ENCODE measurements at regions not wholly inside any gene's neighbourhood (a gene's known extent, or its start where the extent isn't known, plus 50 kb on each side); places are given as distances from the start of the nearest gene placed in this dataset.
"Not testable (repeated sequence)": the region's sequence is repeated elsewhere in the genome, so short reads cannot be mapped to it uniquely, and the experiment has no call there.

DNA sequence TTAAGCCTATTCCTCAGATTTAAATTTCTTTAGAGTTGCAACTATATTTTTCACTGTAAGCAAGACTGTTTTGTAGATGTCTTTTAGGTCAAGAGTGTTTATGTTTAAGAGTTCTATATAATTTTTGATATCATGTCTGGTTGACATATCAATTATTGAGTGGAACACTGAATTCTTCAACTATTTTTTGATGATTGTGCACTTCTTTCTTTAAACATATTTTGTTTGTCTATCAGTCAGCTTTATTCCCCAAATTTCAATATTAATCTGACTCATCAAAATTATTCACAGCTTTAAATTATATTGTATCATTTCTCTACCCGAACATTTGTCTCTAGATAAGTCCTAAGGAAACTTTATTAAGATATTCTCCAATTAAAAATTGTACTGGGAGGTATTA lies 933.6 kb upstream of the ROBO1 start:
- DNase-seq: no peak

DNA sequence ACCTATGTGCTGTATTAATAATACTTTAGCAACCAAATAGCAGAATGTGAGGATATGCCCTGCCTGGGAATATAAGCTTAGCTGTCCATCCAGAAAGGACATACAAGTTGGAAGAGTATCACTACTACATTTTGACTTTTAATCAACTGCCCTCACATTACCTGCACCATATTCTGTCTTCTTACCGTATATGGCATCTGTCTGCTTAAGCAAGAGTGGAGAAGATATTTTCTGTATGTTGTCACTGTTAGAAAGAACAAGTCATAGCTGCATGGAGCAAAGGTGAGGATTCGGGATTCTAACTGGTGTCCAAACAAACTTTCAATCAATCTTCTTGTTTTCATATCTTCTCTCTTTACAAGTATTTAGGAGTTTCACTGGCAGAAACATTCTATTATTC lies 929.5 kb upstream of the ROBO1 start:
- no peak for DNase-seq

DNA sequence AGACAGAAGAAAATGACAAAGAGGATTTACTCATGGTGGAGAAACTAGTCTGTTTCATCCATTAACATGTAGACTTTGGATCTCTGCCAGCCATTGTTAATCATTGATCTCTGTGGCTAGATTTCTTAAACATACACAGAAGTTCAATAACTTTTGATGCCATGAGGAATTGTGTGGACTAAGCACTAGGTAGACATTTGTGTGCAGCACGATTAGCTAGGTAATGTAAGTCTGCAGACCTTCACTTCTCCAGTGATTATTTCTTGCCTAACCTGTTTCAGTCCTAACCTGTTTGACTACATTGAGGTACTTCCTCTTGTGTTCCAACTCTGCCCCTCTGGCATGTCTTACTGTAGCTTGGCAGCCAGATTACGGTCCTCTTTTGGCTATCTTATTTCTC lies 928.5 kb upstream of the ROBO1 start:
- DNase-seq: no peak

DNA sequence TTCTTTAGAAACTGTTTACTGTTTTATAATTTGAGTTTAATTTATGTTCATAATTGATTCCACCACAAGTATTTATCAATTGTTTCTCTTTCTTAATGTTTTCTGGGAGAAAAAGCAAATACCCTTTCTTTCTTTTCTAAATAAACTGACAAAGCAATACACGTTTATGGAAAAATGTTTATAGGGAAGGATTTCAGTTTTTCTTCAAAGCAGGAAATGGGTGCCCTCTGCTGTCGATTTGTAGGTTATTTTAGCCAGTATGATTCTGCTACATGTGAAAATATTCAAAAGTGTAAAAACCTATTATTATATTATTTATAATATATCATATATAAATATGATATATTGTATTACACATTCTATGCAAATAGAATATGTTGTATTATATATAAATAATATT lies 921.0 kb upstream of the ROBO1 start:
- DNase-seq: no peak

DNA sequence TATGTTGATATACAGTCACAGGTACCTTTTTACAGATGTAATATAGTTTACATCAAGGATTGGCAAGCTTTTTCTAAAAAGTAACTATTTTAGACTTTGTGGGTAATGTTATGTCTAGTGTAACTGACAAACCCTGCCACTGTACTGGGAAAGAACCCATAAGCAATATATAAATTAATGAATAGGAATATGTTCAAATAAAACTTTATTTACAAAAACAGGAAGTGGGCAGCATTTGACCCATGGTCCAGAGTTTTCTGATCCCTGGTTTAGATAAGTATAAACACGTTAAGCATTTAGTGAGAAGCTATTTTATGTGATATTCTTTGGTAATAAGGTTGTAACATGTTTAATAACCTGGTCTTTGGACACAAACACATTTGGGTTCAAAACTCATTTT lies 915.2 kb upstream of the ROBO1 start:
- DNase-seq: no peak

DNA sequence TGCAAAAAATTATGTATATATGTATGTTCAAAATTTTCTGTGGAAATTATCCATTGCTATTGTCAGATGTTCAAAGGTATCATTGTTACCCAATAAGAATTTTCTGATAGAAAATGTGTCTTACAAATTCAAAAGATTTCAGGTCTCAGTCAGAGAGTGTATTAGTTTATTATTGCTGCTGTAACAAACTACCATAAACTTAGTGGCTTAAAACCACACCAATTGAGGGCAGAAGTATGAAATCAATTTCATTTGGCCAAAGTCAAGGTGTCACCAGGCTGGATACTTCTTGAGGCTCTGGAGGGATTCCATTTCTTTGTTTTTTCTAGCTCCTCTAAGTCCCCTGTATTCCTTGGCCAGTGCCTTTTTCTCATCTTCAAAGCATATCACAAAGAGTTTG lies 914.4 kb upstream of the ROBO1 start:
- DNase-seq: no peak

DNA sequence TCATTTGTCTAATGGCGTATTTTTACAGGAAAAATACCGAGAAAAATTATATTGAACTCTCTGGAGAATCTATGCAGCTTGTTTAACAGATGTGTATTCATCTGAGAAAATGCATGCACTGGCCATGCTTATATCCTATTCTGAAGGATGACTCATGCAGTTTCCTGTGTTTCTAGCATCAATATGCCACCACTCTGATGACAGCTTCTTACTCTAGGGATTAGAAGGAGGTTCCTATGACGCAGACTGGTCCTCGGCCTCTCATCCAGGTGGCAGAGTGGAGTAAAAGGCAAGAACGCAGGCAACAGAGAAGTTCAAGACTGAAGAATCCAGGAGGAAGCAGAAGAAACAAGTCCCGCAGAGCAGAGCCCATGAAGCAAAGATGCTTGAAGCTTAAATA lies 910.0 kb upstream of the ROBO1 start:
- no peak for DNase-seq

DNA sequence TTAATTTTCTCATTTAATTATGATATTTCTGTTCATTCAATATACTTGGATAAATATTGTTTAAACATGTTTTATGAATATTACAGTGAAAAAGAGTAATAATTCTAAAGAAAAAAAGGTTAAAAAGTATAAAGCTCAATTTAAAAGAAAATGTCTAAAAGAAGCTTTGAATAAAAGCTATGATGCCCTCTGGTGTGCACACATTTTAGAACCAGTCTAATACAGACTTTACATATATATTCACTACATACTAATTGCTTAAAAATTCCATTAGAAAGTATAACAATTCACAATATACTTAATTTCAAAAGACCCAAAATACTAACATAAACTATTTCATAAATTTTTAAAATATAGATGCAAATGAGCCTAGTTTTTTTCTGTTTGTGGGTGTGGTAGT lies 909.1 kb upstream of the ROBO1 start:
- no peak for DNase-seq

DNA sequence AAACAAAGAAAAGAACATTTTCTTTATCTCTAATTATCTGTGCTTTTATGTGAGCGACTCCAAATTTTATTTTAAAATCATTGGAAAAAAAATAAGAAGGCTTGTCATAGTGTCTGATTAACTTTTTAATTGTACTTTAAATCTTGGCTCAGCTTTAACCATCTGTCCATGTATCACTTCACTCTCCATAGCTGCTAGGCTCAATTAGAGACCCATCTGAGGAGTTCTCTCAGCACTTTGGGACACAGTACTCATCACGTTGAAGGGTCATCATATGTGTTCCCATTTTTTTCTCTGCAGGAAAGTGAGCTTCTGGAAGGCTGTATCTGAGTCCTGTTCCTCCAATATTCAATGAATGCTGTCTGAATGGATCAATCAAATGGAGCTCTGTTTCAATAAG lies 908.5 kb upstream of the ROBO1 start:
- no peak for DNase-seq

DNA sequence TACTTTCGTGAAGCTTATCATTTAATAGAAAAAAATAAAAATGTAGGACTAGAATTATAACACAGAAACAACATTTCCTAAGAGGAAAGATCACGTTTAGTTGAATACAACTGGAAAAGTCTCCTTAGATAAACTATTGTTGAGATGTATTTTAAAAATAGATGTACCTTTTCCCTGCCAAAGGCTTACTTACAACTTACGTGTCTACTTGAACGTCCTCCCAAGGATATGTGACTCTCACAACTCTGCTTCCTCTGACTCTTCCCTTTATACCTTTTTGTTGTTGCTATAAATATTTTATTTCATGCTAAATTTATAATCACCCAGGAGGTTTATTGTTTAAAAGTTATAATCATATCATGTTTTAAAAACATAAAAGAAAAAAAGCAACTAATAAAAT lies 908.0 kb upstream of the ROBO1 start:
- no peak for DNase-seq

DNA sequence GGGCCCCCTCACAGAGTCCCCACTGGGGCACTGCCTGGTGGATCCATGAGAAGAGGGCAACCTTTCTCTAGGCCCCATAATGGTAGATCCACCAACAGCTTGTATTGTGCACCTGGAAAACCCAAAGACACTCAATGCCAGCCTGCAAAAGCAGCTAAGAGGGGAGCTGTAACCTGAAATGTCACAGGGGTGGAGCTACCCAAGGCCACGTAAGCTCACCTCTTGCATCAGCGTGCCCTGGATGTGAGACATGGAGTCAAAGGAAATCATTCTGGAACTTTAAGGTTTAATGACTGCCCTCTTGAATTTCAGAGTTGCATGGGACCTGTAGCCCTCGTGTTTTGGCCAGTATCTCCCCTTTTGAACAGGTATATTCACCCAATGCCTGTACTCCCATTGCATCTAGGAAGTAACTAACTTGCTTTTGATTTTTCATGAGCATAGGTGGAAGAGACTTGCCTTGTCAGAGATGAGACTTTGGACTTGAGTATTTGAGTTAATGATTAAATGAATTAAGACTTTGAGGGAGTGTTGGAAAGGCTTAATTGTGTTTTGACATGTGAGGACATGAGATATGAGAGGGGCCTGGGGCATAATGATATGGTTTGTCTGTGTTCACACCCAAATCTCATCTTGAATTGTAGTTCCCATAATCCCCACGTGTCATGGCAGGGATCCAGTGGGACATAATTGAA lies 900.9 kb upstream of the ROBO1 start:
- no peak for DNase-seq

DNA sequence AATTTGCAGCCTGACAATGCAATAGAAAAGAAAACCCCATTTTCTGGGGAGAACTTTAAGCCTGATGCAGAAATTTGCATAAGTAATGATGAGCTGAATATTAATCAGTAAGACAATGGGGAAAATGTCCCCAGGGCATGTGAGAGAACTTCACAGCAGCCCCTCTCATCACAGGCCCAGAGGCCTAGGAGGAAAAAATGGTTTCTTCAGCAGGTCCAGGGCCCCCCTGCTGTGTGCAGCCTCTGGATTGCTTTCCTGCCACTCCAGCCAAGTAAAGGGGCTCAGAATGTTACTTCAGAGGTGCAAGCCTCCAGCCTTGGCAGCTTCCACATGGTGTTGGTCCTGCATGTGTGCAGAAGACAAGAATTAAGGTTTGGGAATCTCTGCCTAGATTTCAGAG lies 900.3 kb upstream of the ROBO1 start:
- DNase-seq: no peak

DNA sequence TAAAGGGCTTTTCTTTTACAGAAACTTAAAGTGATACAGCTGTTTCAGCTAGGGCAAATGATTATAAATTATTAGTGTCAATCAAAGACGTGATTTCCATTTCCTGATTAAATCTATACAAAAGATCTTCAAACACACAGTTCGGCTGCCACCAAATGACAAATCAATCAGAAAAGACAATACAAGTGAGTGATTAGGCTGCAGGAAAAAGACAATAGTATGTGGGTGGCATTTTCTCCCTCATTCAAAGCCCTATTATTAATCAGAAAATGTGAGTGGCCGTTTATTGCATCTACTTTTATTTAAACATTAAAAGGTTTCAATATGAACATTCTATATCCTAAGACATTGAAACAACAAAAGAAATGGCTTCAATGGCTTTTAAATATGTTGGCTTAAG lies 895.6 kb upstream of the ROBO1 start:
- DNase-seq: no peak

DNA sequence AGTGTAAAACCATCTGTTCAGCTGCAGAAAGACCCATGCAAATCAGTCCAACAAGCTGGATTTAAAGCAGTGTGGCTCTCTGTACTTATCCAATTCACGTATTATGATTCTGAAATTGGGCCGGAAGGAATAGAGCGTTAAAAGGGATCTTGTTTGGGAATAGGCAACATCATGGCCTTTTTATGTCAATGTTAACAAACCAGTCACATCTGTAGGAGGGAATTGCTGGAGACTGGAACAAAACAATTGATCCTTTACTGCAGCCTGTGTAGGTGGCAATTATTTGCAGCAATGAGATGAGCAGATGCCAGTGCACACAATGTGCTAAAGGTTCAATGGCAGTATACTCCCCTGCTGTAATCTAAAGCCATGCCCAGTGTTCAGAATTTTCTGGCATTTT lies 887.4 kb upstream of the ROBO1 start:
- no peak for DNase-seq

DNA sequence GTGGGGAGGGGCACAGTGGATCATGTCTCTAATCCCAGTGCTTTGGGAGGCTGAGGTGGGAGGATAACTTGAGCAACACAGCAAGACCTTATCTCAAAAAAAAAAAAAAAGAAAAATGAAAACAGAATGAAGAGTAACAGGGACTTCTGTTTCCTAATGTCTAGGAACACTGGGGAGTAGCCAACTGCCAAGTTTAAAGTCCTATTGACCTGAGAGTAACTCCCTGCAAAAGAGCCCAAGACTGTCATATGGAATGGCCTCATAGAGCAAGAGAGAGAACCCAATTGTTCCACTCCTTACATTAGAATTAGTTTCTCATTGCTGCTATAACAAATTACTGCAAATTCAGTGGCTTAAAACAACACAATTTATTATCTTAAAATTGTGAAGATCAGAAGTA lies 881.4 kb upstream of the ROBO1 start:
- no peak for DNase-seq

DNA sequence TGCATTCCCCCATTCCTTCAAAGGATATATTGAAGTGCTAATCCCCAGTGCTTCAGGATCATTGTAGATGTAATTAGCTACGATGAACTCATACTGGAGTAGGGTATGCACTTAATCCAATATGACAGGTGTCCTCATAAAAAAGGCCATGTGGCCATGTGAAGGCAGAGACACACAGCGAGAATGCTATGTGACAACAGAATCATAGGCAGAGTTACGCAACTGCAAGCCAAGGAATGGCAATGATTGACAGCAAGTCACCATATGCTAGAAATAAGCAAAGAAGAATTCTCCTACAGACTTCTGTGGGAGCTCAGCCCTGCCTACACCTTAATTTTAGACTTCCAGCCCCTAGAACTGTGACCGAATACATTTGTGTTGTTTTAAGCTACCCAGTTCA lies 875.6 kb upstream of the ROBO1 start:
- DNase-seq: no peak

DNA sequence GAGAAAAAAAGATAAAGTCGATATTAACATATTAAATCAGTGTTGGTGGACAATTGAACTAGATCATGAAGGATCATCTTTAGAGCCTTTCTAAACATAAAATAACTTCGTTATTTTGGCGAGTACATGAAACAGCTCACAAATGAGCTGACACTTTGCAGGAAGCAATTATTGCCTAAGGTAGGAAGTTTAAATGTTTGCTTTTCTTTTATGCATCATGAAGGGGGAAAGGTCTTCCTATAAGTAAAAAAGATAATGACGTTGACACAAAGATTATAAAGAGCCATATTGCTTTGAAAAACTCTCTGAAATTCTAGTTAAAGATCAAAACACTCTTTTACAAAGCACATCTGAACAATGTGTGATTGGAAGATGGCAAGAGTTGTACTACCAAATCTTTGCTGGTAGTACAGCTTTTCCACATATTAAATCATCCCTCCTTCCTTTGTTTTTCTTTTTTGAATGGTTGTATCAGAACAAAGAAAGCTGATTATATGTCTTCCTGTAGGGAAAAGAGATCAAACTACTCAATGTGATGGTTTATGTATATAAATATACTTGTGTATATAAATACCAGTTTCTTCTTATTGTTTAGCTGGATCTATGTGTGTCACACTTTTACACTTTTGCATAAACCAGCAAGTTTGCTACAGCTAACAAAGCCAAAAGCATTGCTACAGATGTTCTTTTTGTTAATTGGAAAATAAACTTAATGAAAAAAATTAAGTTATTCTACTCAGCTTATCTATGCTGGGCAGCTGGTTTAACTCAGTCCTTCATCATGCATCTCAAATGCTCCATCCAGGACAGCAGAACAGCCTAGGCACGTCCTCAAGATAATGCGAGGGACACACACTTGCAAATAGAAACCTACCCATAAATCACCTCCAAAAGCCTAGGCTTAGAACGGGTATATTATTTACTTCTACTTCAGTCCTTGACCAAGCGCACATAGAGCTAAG lies 850.8 kb upstream of the ROBO1 start:
- no peak for DNase-seq

DNA sequence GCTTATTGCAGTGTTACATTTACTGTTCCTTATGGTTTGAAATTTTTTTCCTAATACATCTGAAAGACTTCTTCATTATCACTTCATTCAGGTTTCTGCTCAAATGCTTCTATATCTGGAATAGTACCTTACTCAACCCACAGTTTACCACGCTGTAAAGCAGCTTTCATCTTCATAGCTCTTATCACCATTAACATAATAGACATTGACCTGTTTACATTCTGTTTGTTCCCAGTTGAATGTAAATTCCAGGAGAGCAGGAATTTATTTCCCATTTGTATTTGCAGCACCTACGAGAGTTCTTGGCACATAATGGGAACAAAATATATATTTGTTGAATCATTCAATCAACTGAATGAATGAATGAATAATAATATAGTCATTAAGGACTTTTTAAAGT lies 844.6 kb upstream of the ROBO1 start:
- DNase-seq: no peak

DNA sequence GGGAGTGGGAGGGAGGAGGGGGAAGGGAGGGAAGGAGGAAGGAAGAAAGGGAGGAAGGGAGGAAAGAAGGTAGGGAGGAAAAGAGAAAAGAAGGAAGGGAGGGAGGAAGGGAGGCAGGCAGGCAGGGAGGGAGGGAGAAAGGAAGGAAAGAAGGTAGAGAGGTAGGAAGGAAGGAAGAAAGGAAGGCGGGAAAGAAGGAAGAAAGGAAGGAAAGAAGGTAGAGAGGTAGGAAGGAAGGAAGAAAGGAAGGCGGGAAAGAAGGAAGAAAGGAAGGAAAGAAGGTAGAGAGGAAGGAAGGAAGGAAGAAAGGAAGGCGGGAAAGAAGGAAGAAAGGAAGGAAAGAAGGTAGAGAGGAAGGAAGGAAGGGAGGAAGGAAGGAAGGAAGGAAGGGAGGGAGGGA lies 840.3 kb upstream of the ROBO1 start:
- not testable (repeated sequence) for DNase-seq

DNA sequence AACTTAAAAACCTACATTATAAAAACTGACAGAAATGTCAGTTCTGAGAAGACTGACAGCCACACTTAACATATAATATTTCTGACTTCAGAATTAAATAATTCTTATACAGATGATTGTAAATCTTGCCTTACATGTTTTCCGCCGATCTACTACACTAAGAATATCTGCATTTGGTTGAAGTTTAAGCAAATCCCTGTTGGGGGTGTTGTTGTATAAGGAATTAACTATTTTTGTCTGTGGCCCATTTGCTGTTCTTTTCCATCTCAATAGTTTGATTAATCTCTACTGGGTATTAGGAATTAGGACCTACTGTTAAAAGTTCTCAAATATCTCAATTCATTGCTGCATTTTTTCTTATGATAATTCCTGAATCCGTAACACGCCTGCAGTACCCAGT lies 838.3 kb upstream of the ROBO1 start:
- DNase-seq: no peak

DNA sequence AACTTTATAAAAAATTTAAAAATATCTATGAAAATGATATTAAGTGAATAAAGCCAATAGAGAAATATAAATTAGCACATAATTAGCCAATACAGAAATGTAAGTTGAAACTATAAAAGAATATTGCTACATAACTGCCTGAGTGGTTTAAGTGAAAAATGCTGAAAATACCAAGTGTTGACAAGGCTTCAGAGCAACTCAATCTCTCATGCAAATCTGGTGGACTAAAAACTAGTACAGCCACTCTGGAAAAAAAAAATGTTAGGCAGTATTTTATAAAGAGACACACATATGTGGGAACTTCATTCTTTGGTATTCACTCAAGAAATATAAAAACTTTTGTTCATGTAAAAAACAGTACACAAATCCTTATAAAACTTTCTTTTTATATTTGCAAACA lies 833.7 kb upstream of the ROBO1 start:
- DNase-seq: no peak

DNA sequence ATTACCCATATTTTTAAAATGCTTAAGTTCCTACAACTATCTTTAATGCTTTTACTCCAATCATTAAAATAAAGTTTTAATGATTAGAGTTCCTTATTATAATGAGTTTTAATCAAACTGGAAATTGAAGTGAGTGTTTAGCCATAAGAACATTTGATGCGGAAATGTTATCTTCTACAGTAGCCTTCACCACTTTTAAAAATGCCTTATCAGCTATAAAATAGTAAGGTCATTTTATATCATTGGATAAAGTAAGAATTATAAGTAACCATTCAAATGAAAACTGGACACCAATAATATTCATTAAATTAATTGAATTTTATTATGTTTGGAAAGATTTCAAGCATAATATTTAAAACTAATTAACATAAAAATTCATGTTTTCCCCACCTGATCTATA lies 825.0 kb upstream of the ROBO1 start:
- DNase-seq: no peak

DNA sequence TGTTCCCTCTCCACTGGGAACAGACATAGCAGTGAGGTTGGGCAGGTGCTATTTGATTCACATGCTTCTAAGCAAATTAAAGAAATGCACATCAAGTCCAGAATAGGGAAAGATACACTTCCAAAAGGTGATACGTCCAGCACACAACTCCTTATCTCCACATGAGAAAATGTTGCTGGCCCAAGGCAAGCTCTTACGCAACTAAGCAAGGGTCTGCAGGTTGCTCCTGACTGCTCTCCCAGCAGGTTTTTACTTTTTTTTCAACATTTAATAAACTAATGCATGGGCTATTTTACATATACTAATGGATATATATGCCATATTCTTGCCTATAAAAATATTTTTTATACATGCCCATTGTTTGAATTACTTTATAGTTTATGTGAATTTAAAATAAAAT lies 818.5 kb upstream of the ROBO1 start:
- no peak for DNase-seq

DNA sequence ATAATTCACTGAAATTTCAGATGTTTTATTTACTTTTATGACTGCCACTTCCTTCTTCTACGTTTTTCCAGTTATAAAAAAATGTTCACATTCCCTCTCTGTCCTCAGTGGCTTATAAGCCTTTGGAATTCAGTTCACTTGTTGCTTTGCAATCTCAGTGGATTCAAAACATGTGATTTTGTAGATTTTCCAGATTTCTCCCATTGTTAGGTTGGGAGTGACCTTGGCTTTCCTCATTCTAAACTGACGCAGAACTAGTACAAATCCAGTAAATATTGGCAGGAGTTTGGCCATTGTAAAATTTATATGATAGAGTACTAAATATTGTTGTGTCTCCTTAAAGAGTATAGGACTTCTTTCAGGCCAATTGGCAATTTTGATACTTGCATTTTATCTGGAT lies 812.3 kb upstream of the ROBO1 start:
- DNase-seq: no peak

DNA sequence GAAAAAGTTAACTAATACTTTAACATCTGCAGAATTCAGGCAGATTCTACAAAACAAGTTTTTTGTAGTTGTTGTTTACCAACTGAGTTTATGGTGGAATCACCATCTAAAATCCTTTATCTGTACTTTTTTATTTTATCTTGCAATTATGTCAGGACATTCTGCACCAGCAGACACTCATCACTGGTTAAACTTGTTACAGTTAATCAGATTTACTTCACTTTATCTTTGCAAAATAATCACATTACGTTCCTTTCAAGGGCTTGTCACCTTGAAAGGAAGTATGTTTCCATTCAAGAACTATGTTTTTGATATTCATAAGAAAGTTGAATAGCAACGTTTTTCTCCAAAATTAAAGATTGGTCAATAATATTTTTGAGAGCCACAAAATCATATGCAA lies 796.6 kb upstream of the ROBO1 start:
- DNase-seq: no peak
